Coronary artery (tissue), 2 donors: ENCODE measurements at regions not wholly inside any gene's neighbourhood (a gene's known extent, or its start where the extent isn't known, plus 50 kb on each side); places are given as distances from the start of the nearest gene placed in this dataset.

Source experiments
- DNase-seq: peaks from one replicate; pipeline ENCODE4 v3.0.0-alpha.2; 2017; ENCODE audit warnings: low spot score
- H3K27ac ChIP-seq, 2 donors: fragments of 200-600 bp; sonication (generic); one replicate each; pipeline ENCODE4 v1.5.1; 2016 to 2019
- H3K4me3 ChIP-seq: fragments of 200-600 bp; sonication (generic); 2 replicates; pipeline ENCODE4 v1.5.1; 2016; ENCODE audit warnings: mild to moderate bottlenecking, moderate library complexity
- TF ChIP-seq, protein P1 (sequence below): fragments of 200-600 bp; sonication (generic); IDR thresholded peaks from one replicate; pipeline ENCODE4 v1.5.1; 2019; ENCODE audit warnings: antibody characterized with exemption

DNA sequence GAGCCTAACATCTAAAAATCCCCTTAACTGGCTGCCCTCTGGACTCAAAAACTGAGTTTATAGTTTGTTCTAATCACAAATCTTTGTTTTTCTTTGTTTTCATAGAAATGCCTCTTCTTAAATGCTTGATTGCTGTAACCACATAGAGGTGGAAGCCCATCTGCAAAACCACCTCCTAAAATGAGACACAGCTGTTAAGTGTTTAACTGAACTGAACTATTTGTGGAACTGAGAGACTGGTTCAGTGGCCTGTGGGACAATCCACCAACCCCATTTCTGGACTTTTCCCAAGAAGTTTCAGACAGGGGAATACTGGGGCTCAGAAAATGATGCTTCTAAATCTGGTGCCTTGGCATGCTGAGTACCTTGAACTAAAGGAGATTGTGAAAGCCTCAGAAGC is 50.9 kb upstream of the TM9SF2 start:
- DNase-seq, result no peak
- TF ChIP-seq, protein P1, sequence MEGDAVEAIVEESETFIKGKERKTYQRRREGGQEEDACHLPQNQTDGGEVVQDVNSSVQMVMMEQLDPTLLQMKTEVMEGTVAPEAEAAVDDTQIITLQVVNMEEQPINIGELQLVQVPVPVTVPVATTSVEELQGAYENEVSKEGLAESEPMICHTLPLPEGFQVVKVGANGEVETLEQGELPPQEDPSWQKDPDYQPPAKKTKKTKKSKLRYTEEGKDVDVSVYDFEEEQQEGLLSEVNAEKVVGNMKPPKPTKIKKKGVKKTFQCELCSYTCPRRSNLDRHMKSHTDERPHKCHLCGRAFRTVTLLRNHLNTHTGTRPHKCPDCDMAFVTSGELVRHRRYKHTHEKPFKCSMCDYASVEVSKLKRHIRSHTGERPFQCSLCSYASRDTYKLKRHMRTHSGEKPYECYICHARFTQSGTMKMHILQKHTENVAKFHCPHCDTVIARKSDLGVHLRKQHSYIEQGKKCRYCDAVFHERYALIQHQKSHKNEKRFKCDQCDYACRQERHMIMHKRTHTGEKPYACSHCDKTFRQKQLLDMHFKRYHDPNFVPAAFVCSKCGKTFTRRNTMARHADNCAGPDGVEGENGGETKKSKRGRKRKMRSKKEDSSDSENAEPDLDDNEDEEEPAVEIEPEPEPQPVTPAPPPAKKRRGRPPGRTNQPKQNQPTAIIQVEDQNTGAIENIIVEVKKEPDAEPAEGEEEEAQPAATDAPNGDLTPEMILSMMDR, result no peak

More for the DNA sequence above, 50.9 kb upstream of the TM9SF2 start:
- Histone ChIP-seq H3K4me3 (no peak overlapping the region), H3K27ac (no peak overlapping the region)
